WTC11 (cell line): ENCODE measurements at regions not wholly inside any gene's neighbourhood (a gene's known extent, or its start where the extent isn't known, plus 50 kb on each side); places are given as distances from the start of the nearest gene placed in this dataset.

Source experiments
- ATAC-seq: fragments of 200-7000 bp; cut with Tn5 transposase; 2 replicates; pipeline ENCODE4 v1.10.0; 2021; ENCODE audit warnings: mild to moderate bottlenecking, moderate library complexity
- CTCF ChIA-PET: fragments of 300-600 bp; sonication (Branson Sonifier 250); formaldehyde crosslinking; loops from one replicate; lab custom pipeline; 2021; ENCODE audit warnings: antibody characterized with exemption; lab: Charles Lee
- POLR2A ChIA-PET: fragments of 350-600 bp; sonication (Branson Sonifier 250); formaldehyde crosslinking; loops from one replicate; lab custom pipeline; 2021; ENCODE audit warnings: antibody characterized with exemption; lab: Charles Lee
- DNase-seq: peaks from one replicate; pipeline ENCODE4 v3.0.0; 2021; ENCODE audit warnings: low spot score
- H3K27ac Mint-ChIP-seq: 2 replicates; pipeline ENCODE4 v1.8.0; 2021; ENCODE audit warnings: mixed read lengths
- H3K27me3 Mint-ChIP-seq: 2 replicates; pipeline ENCODE4 v1.8.0; 2021; ENCODE audit warnings: low read depth, mild to moderate bottlenecking, moderate library complexity, mixed read lengths
- H3K36me3 Mint-ChIP-seq: 2 replicates; pipeline ENCODE4 v1.8.0; 2021; ENCODE audit warnings: mixed read lengths
- H3K4me1 Mint-ChIP-seq: 2 replicates; pipeline ENCODE4 v1.8.0; 2022; ENCODE audit warnings: mixed read lengths
- H3K4me3 Mint-ChIP-seq: 2 replicates; pipeline ENCODE4 v1.8.0; 2021; ENCODE audit warnings: mild to moderate bottlenecking, moderate library complexity, mixed read lengths
- H3K9me3 Mint-ChIP-seq: 2 replicates; pipeline ENCODE4 v1.8.0; 2021; ENCODE audit warnings: mixed read lengths
- AFF4 ChIP-seq: sonication (generic); formaldehyde crosslinking; IDR thresholded peaks from 2 replicates; pipeline ENCODE4 v1.8.1; 2023; ENCODE audit warnings: mild to moderate bottlenecking, missing genetic modification reagents, borderline replicate concordance
- KAT7 ChIP-seq: sonication (generic); formaldehyde crosslinking; IDR thresholded peaks from 2 replicates; pipeline ENCODE4 v1.8.1; 2023; ENCODE audit warnings: missing genetic modification reagents, mild to moderate bottlenecking, borderline replicate concordance
- NR2C2 ChIP-seq: sonication (generic); formaldehyde crosslinking; IDR thresholded peaks from 2 replicates; pipeline ENCODE4 v1.8.0; 2022; ENCODE audit warnings: mild to moderate bottlenecking, missing genetic modification reagents
- PRRX2 ChIP-seq: fragments of 250-450 bp; sonication (Bioruptor Pico); IDR thresholded peaks from 2 replicates; pipeline ENCODE4 v1.8.0; 2021; ENCODE audit warnings: mild to moderate bottlenecking
- SMAD3 ChIP-seq: sonication (generic); formaldehyde crosslinking; IDR thresholded peaks from 2 replicates; pipeline ENCODE4 v1.8.0; 2022; ENCODE audit warnings: missing genetic modification reagents, mild to moderate bottlenecking, borderline replicate concordance
- TP53 ChIP-seq: sonication (generic); formaldehyde crosslinking; IDR thresholded peaks from 2 replicates; pipeline ENCODE4 v1.8.1; 2023; ENCODE audit warnings: mild to moderate bottlenecking, missing genetic modification reagents
- ZNF121 ChIP-seq: sonication (generic); formaldehyde crosslinking; IDR thresholded peaks from 2 replicates; pipeline ENCODE4 v1.8.0; 2023; ENCODE audit warnings: missing genetic modification reagents
- ZNF423 ChIP-seq: fragments of 250-450 bp; sonication (Bioruptor Pico); IDR thresholded peaks from 2 replicates; pipeline ENCODE4 v2.1.2; 2022; ENCODE audit warnings: mild to moderate bottlenecking, moderate library complexity
- TF ChIP-seq, protein P1 (sequence below): sonication (generic); formaldehyde crosslinking; IDR thresholded peaks from 2 replicates; pipeline ENCODE4 v1.8.0; 2023; ENCODE audit warnings: missing genetic modification reagents, mild to moderate bottlenecking, borderline replicate concordance
- TF ChIP-seq, protein P2 (sequence below): sonication (generic); formaldehyde crosslinking; IDR thresholded peaks from 2 replicates; pipeline ENCODE4 v1.8.1; 2022; ENCODE audit warnings: missing genetic modification reagents, borderline replicate concordance
- TF ChIP-seq, protein P3 (sequence below): sonication (generic); formaldehyde crosslinking; IDR thresholded peaks from 2 replicates; pipeline ENCODE4 v1.8.0; 2022; ENCODE audit warnings: mild to moderate bottlenecking, missing genetic modification reagents
- TF ChIP-seq, protein P4 (sequence below): sonication (generic); formaldehyde crosslinking; IDR thresholded peaks from 2 replicates; pipeline ENCODE4 v1.8.1; 2023; ENCODE audit warnings: mild to moderate bottlenecking, missing genetic modification reagents
- TF ChIP-seq, protein P5 (sequence below): fragments of 250-450 bp; sonication (Bioruptor Pico); IDR thresholded peaks from 2 replicates; pipeline ENCODE4 v2.1.2; 2022; ENCODE audit warnings: mild to moderate bottlenecking, moderate library complexity

DNA sequence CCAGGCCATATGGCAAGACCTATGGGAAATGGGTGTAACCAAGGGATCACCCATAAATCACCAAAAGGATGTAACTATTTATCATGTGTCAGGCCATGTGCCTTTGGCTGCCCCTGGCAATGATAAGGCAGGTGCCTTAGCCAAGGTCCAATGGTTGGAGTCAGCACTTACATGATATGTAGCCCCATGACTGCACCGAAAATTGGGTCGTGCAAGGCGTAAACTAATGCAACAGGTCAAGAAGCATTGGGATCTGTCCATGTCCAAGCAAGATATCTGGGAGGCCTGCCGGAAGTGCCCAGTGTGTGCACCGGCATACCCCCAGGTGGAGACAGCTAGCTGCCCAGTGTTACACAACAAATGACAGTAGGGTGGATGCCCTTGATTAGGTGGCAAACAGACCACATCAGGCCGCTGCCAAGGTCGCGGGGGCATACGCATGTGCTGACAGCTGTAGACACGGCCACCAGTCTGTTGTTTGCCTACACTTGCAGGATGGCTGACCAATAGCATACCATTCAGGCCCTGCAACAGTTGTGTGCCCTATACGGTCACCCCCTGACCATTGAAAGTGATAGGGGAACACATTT is 698.2 kb upstream of the AGA start (continued):
- no peak for TF ChIP-seq AFF4 (CRISPR knock-in tag)
- TF ChIP-seq, protein P1, sequence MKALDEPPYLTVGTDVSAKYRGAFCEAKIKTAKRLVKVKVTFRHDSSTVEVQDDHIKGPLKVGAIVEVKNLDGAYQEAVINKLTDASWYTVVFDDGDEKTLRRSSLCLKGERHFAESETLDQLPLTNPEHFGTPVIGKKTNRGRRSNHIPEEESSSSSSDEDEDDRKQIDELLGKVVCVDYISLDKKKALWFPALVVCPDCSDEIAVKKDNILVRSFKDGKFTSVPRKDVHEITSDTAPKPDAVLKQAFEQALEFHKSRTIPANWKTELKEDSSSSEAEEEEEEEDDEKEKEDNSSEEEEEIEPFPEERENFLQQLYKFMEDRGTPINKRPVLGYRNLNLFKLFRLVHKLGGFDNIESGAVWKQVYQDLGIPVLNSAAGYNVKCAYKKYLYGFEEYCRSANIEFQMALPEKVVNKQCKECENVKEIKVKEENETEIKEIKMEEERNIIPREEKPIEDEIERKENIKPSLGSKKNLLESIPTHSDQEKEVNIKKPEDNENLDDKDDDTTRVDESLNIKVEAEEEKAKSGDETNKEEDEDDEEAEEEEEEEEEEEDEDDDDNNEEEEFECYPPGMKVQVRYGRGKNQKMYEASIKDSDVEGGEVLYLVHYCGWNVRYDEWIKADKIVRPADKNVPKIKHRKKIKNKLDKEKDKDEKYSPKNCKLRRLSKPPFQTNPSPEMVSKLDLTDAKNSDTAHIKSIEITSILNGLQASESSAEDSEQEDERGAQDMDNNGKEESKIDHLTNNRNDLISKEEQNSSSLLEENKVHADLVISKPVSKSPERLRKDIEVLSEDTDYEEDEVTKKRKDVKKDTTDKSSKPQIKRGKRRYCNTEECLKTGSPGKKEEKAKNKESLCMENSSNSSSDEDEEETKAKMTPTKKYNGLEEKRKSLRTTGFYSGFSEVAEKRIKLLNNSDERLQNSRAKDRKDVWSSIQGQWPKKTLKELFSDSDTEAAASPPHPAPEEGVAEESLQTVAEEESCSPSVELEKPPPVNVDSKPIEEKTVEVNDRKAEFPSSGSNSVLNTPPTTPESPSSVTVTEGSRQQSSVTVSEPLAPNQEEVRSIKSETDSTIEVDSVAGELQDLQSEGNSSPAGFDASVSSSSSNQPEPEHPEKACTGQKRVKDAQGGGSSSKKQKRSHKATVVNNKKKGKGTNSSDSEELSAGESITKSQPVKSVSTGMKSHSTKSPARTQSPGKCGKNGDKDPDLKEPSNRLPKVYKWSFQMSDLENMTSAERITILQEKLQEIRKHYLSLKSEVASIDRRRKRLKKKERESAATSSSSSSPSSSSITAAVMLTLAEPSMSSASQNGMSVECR: no peak
- no peak for TF ChIP-seq NR2C2 (CRISPR knock-in tag)
- no peak for TF ChIP-seq KAT7 (CRISPR knock-in tag)

GRCh38 chr4:178142724-178143123 is 700.5 kb upstream of the AGA start:
- peaks cover 15% of the 10 kb centered on the region for H3K9me3 Mint-ChIP-seq
- H3K36me3 Mint-ChIP-seq: 0 out of 2 replicates have a peak, but pooled peaks cover 1% of the 10 kb centered on the region

More at GRCh38 chr4:178142724-178143123, 700.5 kb upstream of the AGA start:
- ChIA-PET POLR2A (no interaction called here), CTCF (no interaction called here)
- ATAC-seq (no peak), DNase-seq (no peak)
- Mint-ChIP-seq H3K4me1 (peaks cover 6% of the 10 kb centered on the region), H3K4me3 (no peak overlapping the region), H3K27ac (no peak overlapping the region), H3K27me3 (no peaks in the 10 kb centered on the region)
- TF ChIP-seq, protein P2, sequence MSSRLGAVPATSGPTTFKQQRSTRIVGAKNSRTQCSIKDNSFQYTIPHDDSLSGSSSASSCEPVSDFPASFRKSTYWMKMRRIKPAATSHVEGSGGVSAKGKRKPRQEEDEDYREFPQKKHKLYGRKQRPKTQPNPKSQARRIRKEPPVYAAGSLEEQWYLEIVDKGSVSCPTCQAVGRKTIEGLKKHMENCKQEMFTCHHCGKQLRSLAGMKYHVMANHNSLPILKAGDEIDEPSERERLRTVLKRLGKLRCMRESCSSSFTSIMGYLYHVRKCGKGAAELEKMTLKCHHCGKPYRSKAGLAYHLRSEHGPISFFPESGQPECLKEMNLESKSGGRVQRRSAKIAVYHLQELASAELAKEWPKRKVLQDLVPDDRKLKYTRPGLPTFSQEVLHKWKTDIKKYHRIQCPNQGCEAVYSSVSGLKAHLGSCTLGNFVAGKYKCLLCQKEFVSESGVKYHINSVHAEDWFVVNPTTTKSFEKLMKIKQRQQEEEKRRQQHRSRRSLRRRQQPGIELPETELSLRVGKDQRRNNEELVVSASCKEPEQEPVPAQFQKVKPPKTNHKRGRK (CRISPR knock-in tag): no peak
- TF ChIP-seq ZNF423 (no peak), NR2C2 (CRISPR knock-in tag) (no peak), SMAD3 (CRISPR knock-in tag) (no peak), PRRX2 (no peak), ZNF121 (CRISPR knock-in tag) (no peak), TP53 (CRISPR knock-in tag) (no peak)
- TF ChIP-seq, protein P3, sequence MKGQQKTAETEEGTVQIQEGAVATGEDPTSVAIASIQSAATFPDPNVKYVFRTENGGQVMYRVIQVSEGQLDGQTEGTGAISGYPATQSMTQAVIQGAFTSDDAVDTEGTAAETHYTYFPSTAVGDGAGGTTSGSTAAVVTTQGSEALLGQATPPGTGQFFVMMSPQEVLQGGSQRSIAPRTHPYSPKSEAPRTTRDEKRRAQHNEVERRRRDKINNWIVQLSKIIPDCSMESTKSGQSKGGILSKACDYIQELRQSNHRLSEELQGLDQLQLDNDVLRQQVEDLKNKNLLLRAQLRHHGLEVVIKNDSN: no peak
- TF ChIP-seq, protein P4, sequence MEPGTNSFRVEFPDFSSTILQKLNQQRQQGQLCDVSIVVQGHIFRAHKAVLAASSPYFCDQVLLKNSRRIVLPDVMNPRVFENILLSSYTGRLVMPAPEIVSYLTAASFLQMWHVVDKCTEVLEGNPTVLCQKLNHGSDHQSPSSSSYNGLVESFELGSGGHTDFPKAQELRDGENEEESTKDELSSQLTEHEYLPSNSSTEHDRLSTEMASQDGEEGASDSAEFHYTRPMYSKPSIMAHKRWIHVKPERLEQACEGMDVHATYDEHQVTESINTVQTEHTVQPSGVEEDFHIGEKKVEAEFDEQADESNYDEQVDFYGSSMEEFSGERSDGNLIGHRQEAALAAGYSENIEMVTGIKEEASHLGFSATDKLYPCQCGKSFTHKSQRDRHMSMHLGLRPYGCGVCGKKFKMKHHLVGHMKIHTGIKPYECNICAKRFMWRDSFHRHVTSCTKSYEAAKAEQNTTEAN (CRISPR knock-in tag): no peak
- TF ChIP-seq, protein P5, sequence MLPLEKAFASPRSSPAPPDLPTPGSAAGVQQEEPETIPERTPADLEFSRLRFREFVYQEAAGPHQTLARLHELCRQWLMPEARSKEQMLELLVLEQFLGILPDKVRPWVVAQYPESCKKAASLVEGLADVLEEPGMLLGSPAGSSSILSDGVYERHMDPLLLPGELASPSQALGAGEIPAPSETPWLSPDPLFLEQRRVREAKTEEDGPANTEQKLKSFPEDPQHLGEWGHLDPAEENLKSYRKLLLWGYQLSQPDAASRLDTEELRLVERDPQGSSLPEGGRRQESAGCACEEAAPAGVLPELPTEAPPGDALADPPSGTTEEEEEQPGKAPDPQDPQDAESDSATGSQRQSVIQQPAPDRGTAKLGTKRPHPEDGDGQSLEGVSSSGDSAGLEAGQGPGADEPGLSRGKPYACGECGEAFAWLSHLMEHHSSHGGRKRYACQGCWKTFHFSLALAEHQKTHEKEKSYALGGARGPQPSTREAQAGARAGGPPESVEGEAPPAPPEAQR: no peak
